HEK293T (cell line): ENCODE measurements at regions not wholly inside any gene's neighbourhood (a gene's known extent, or its start where the extent isn't known, plus 50 kb on each side); places are given as distances from the start of the nearest gene placed in this dataset.

Experiments used
- PKNOX1 ChIP-seq: fragments of 450-650 bp; IDR thresholded peaks from 2 replicates; pipeline ENCODE4 v1.6.1; 2016
- SUZ12 ChIP-seq: fragments of 450-650 bp; IDR thresholded peaks from 2 replicates; pipeline ENCODE4 v1.6.1; 2016; ENCODE audit warnings: mild to moderate bottlenecking

DNA sequence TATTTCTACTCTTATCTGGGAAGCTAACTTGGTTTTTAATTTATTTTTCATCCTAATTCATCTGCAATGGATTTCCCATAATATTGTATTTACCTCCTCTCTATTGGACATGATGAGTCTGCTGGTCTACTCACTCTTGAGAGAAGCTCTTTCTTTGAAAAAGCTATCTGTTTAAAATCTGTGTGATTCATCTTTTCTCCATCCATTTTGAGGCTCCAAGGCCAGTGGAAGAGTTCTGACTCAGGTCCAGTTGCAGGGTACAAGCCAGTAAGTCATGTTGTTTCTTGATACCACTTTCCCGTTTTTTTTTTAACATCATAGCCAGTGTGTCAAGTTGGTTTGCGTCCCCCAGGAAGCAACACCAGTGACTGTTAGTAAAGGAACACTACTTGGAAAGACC, 160.3 kb upstream of the BMP4 start:
- TF ChIP-seq SUZ12 (no peak), PKNOX1 (no peak)
